Adipocyte (in vitro differentiated cells): ENCODE measurements at regions not wholly inside any gene's neighbourhood (a gene's known extent, or its start where the extent isn't known, plus 50 kb on each side); places are given as distances from the start of the nearest gene placed in this dataset.
"Not testable (repeated sequence)": the region's sequence is repeated elsewhere in the genome, so short reads cannot be mapped to it uniquely, and the experiment has no call there.

Experiments used
- DNase-seq: peaks from one replicate; pipeline ENCODE4 v3.0.0-alpha.2; 2015; ENCODE audit warnings: low read depth
- H3K27me3 ChIP-seq: replicated peaks from 2 replicates; pipeline ENCODE4 v1.7.0; 2013; ENCODE audit warnings: mild to moderate bottlenecking, low read length, moderate library complexity; ENCODE audit not compliant: control insufficient read depth, insufficient read depth
- H3K36me3 ChIP-seq: 2 replicates; pipeline ENCODE4 v1.7.0; 2013; ENCODE audit warnings: low read length, mild to moderate bottlenecking, moderate library complexity; ENCODE audit not compliant: control insufficient read depth, insufficient read depth, severe bottlenecking
- H3K4me1 ChIP-seq: 2 replicates; pipeline ENCODE4 v1.7.0; 2013; ENCODE audit warnings: mild to moderate bottlenecking, low read length, moderate library complexity; ENCODE audit not compliant: control insufficient read depth, insufficient read depth
- H3K4me3 ChIP-seq: 2 replicates; pipeline ENCODE4 v1.7.0; 2013; ENCODE audit warnings: mild to moderate bottlenecking, low read length, moderate library complexity
- H3K9ac ChIP-seq: 2 replicates; pipeline ENCODE4 v1.7.0; 2013; ENCODE audit warnings: mild to moderate bottlenecking, low read length, moderate library complexity
- H3K9me3 ChIP-seq: 2 replicates; pipeline ENCODE4 v1.7.0; 2013; ENCODE audit warnings: mild to moderate bottlenecking, low read length, moderate library complexity; ENCODE audit not compliant: control insufficient read depth

DNA sequence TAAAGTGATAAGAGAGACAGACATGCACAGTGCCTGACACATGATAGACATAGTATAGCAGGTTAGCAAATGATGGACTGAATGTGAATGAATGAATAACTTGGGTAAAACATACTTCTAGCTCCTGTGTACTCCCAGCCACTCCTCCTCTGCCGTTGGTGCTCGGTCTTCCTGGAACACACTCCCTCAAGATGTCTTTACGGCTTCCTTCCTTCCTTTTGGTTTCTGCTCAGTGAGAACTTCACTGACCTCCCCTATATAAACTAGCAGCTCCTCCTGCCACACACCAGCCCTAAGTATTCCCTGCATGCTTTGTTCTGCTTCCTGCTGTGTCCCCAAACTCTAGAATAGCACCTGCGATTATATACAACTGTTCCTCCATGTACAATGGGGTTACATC lies 50.2 kb downstream of the RAD54L2 start:
- H3K4me3 ChIP-seq, result no peak overlapping the region
- H3K9ac ChIP-seq, result no peak overlapping the region
- H3K36me3 ChIP-seq, result peaks cover 19% of the 10 kb centered on the region
- H3K9me3 ChIP-seq, result no peaks in the 10 kb centered on the region
- H3K4me1 ChIP-seq, result no peaks in the 10 kb centered on the region
- no peak for DNase-seq
- no peaks in the 10 kb centered on the region for H3K27me3 ChIP-seq

GRCh38 chr3:51591231-51591630 lies 52.7 kb downstream of the RAD54L2 start:
- DNase-seq, result no peak
- H3K4me1 ChIP-seq, result no peaks in the 10 kb centered on the region
- H3K27me3 ChIP-seq, result no peaks in the 10 kb centered on the region
- peaks cover 21% of the 10 kb centered on the region for H3K36me3 ChIP-seq
- H3K9me3 ChIP-seq, result no peaks in the 10 kb centered on the region
- no peak overlapping the region for H3K4me3 ChIP-seq
- H3K9ac ChIP-seq, result no peak overlapping the region

- Histone ChIP-seq H3K9ac (no peak overlapping the region), H3K27me3 (no peaks in the 10 kb centered on the region), H3K4me3 (no peak overlapping the region)
Measured at GRCh38 chr3:51593697-51594096, 55.2 kb downstream of the RAD54L2 start.

DNA sequence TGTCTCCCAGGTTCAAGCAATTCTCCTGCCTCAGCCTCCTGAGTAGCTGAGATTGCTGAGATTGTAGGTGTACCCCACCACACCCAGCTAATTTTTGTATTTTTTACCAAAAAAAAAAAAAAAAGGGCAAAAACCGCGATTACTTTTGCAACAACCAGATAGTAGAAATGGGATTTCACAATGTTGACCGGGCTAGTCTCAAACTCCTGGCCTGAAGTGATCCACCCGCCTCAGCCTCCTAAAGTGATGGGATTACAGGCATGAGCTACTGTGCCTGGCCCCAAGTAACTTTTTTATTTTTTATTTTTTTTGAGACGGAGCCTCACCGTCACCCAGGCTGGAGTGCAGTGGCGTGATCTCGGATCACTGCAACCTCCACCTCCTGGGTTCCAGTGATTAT lies 61.1 kb downstream of the RAD54L2 start:
- H3K36me3 ChIP-seq, H3K27me3 ChIP-seq, H3K9me3 ChIP-seq, H3K4me1 ChIP-seq, H3K9ac ChIP-seq, H3K4me3 ChIP-seq, DNase-seq: not testable (repeated sequence)

More at GRCh38 chr3:51593697-51594096, 55.2 kb downstream of the RAD54L2 start:
- H3K4me1 ChIP-seq, result no peaks in the 10 kb centered on the region
- no peak for DNase-seq
- no peaks in the 10 kb centered on the region for H3K9me3 ChIP-seq
- H3K36me3 ChIP-seq, result peaks cover 22% of the 10 kb centered on the region

- H3K36me3 ChIP-seq, result peaks cover 5% of the 10 kb centered on the region
- no peak overlapping the region for H3K9ac ChIP-seq
- H3K9me3 ChIP-seq, result no peaks in the 10 kb centered on the region
- no peak for DNase-seq
- H3K27me3 ChIP-seq, result no peaks in the 10 kb centered on the region
- no peak overlapping the region for H3K4me3 ChIP-seq
- H3K4me1 ChIP-seq, result peaks cover 1% of the 10 kb centered on the region
Measured at GRCh38 chr3:51604212-51604611, 65.7 kb downstream of the RAD54L2 start.

DNA sequence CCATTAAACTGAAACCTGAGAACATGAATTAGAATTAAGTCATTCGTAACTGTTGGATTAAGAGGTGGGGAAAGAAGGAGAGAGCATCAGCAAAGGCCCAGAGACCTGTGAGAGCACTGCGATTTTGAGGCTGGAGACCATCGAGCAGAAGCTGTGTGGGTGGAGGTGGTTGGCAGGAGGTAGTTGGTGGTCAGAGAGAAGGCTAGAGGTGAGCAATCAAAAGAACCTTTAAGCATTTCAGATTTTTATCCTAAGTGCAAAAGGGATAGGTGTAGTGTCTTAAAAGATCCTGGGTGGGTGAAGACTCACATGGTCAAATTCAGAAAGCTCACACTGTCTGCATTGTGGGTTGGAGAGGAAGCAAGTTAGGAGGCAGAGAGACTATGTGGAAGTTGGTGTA lies 65.1 kb upstream of the TEX264 start:
- Histone ChIP-seq H3K4me3 (no peak overlapping the region), H3K9me3 (no peaks in the 10 kb centered on the region), H3K36me3 (peaks cover 5% of the 10 kb centered on the region), H3K27me3 (no peaks in the 10 kb centered on the region), H3K4me1 (peaks cover 6% of the 10 kb centered on the region), H3K9ac (no peak overlapping the region)
- DNase-seq, result no peak

GRCh38 chr3:51606871-51607270 lies 64.2 kb upstream of the TEX264 start:
- H3K4me3 ChIP-seq, DNase-seq, H3K36me3 ChIP-seq, H3K4me1 ChIP-seq, H3K9me3 ChIP-seq, H3K9ac ChIP-seq, H3K27me3 ChIP-seq: not testable (repeated sequence)

DNA sequence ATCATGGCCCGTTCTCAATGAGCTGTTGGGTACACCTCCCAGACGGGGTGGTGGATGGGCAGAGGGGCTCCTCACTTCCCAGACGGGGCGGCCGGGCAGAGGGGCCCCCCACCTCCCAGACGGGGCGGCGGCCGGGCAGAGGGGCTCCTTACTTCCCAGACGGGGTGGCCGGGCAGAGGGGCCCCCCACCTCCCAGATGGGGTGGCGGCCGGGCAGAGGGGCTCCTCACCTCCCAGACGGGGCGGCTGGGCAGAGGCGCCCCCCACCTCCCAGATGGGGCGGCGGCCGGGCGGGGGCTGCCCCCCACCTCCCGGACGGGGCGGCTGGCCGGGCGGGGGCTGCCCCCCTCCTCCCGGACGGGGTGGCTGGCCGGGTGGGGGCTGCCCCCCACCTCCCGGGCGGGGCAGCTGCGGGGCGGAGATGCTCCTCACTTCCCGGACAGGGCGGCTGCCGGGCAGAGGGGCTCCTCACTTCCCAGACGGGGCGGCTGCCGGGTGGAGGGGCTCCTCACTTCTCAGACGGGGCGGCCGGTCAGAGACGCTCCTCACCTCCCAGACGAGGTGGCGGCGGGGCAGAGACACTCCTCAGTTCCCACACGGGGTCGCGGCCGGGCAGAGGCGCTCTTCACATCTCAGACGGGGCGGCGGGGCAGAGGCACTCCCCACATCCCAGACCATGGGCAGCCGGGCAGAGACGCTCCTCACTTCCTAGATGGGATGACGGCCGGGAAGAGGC lies 63.3 kb upstream of the TEX264 start:
- not testable (repeated sequence) for H3K4me3 ChIP-seq, H3K9me3 ChIP-seq, H3K27me3 ChIP-seq, H3K9ac ChIP-seq, DNase-seq, H3K4me1 ChIP-seq, H3K36me3 ChIP-seq

DNA sequence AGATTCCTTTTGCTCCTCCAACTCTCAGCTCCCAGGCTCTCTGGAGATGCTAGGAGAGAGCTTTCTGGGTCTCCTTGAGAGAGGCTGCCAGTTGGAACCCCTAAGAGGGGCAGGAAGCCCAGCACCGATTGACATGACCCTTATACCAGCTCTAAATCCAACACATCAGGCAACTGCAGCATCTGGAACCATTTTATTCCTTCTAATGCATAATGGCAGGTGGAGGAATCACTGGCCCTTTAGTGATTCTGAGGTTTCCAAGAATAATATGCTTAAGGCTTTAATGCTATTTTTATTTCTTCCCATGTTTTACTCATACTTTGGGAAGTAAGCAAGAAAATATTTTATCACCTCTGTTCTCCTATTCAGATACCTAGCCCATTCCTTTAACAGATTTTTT lies 60.3 kb upstream of the TEX264 start:
- H3K4me3 ChIP-seq, result no peak overlapping the region
- H3K36me3 ChIP-seq, result no peaks in the 10 kb centered on the region
- H3K27me3 ChIP-seq, result no peaks in the 10 kb centered on the region
- H3K4me1 ChIP-seq, result peaks cover 6% of the 10 kb centered on the region
- no peak overlapping the region for H3K9ac ChIP-seq
- H3K9me3 ChIP-seq, result no peaks in the 10 kb centered on the region
- peak; percentile 29 for DNase-seq

- Histone ChIP-seq H3K9me3 (no peaks in the 10 kb centered on the region), H3K4me1 (peaks cover 46% of the 10 kb centered on the region), H3K9ac (no peak overlapping the region), H3K36me3 (no peaks in the 10 kb centered on the region), H3K4me3 (no peak overlapping the region), H3K27me3 (no peaks in the 10 kb centered on the region)
- no peak for DNase-seq
Measured at GRCh38 chr3:51617597-51617996, 53.5 kb upstream of the TEX264 start.

GRCh38 chr3:51618038-51618437 lies 53.0 kb upstream of the TEX264 start:
- not testable (repeated sequence) for DNase-seq, H3K36me3 ChIP-seq, H3K27me3 ChIP-seq, H3K4me3 ChIP-seq, H3K9me3 ChIP-seq
- Histone ChIP-seq H3K4me1 (peaks cover 50% of the 10 kb centered on the region), H3K9ac (peak overlapping the region; percentile 39)

DNA sequence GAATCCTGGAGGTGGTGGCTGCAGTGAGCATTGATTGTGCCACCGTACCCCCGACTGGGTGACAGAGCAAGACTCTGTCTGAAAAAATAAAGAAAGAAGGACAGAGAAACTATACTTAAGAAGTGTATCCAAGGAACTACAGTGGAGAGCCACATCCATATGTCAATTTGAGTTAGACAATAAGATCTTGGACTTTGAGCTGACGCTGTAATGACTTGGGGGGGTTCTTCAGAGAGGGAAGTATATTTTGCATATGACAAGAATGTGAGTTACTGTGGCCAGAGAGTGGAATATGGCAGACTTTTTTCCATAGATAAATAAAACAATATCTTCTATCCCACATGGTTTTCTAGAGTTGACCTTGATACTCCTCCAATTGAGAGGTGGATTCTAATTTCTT lies 52.6 kb upstream of the TEX264 start:
- Histone ChIP-seq H3K4me3 (no peak overlapping the region), H3K4me1 (peaks cover 55% of the 10 kb centered on the region), H3K9ac (peak overlapping the region; percentile 39), H3K9me3 (no peaks in the 10 kb centered on the region), H3K27me3 (no peaks in the 10 kb centered on the region), H3K36me3 (no peaks in the 10 kb centered on the region)
- DNase-seq, result no peak
